IMR-90 (cell line): ENCODE measurements at regions not wholly inside any gene's neighbourhood (a gene's known extent, or its start where the extent isn't known, plus 50 kb on each side); places are given as distances from the start of the nearest gene placed in this dataset.

Source experiments
- ATAC-seq: fragments of 200-7000 bp; cut with Tn5 transposase; 2 replicates; pipeline ENCODE4 v1.9.1; 2020; ENCODE audit warnings: low read depth, mild to moderate bottlenecking, moderate library complexity
- BruUV-seq: library from RNA; stranded (reverse); fragments of 400-500 nt; replicated peaks from 2 replicates; lab custom pipeline; 2021; lab: Mats Ljungman, UMichigan
- CTCF ChIA-PET: fragments of 300-600 bp; formaldehyde crosslinking; extraction: SDS; loops from one replicate; lab custom pipeline; 2021; ENCODE audit warnings: antibody characterized with exemption; lab: Yijun Ruan, JAX
- POLR2A ChIA-PET: fragments of 300-600 bp; sonication (Branson Sonifier 250); formaldehyde crosslinking; loops from one replicate; lab custom pipeline; 2022; ENCODE audit warnings: antibody characterized with exemption; ENCODE audit not compliant: unreplicated experiment; lab: Charles Lee
- DNase-seq: peaks from one replicate; pipeline ENCODE4 v3.0.0; 2013
- H2AFZ ChIP-seq: replicated peaks from 2 replicates; pipeline ENCODE3; 2013; ENCODE audit warnings: low read length, mild to moderate bottlenecking; ENCODE audit not compliant: poor library complexity
- H2AK5ac ChIP-seq: 2 replicates; pipeline ENCODE4 v1.6.1; 2013; ENCODE audit warnings: low read depth, low read length, inconsistent platforms
- H2AK9ac ChIP-seq: replicated peaks from 2 replicates; pipeline ENCODE3; 2013; ENCODE audit warnings: mild to moderate bottlenecking, low read depth, low read length, moderate library complexity; ENCODE audit not compliant: poor library complexity
- H2BK120ac ChIP-seq: 2 replicates; pipeline ENCODE4 v1.6.1; 2013; ENCODE audit warnings: low read depth, low read length, inconsistent platforms
- H2BK15ac ChIP-seq: 3 replicates; pipeline ENCODE4 v1.6.1; 2013; ENCODE audit warnings: low read depth, low read length, inconsistent platforms
- H2BK20ac ChIP-seq: 2 replicates; pipeline ENCODE4 v1.6.1; 2013; ENCODE audit warnings: low read depth, mild to moderate bottlenecking, inconsistent platforms, low read length, moderate library complexity
- H2BK5ac ChIP-seq: 2 replicates; pipeline ENCODE4 v1.6.1; 2013; ENCODE audit warnings: mild to moderate bottlenecking, low read depth, low read length, inconsistent platforms; ENCODE audit not compliant: poor library complexity, severe bottlenecking
- H3K14ac ChIP-seq: replicated peaks from 2 replicates; pipeline ENCODE4 v1.6.1; 2013; ENCODE audit warnings: low read depth, low read length, inconsistent platforms
- H3K18ac ChIP-seq: 2 replicates; pipeline ENCODE4 v1.6.1; 2013; ENCODE audit warnings: low read depth, low read length, control low read depth
- H3K23ac ChIP-seq: 2 replicates; pipeline ENCODE4 v1.6.1; 2013; ENCODE audit warnings: low read depth, low read length, inconsistent platforms
- H3K27ac ChIP-seq: 2 replicates; pipeline ENCODE4 v1.5.1; 2013; ENCODE audit warnings: mild to moderate bottlenecking, control low read depth, low read length; ENCODE audit not compliant: insufficient read depth
- H3K27me3 ChIP-seq: 2 replicates; pipeline ENCODE4 v1.6.1; 2013; ENCODE audit warnings: low read length; ENCODE audit not compliant: control insufficient read depth, insufficient read depth
- H3K36me3 ChIP-seq: 2 replicates; pipeline ENCODE4 v1.6.1; 2013; ENCODE audit warnings: low read length, mixed read lengths; ENCODE audit not compliant: control insufficient read depth, insufficient read depth
- H3K4ac ChIP-seq: 2 replicates; pipeline ENCODE4 v1.6.1; 2013; ENCODE audit warnings: low read depth, low read length, inconsistent platforms
- H3K4me1 ChIP-seq: 2 replicates; pipeline ENCODE4 v1.6.1; 2013; ENCODE audit warnings: low read length, mixed read lengths; ENCODE audit not compliant: control insufficient read depth, insufficient read depth
- H3K4me2 ChIP-seq: 2 replicates; pipeline ENCODE4 v1.6.1; 2013; ENCODE audit warnings: low read depth, mild to moderate bottlenecking, control low read depth, low read length, moderate library complexity
- H3K4me3 ChIP-seq: 2 replicates; pipeline ENCODE4 v1.5.1; 2013; ENCODE audit warnings: low read depth, mild to moderate bottlenecking, control low read depth, low read length, moderate library complexity; ENCODE audit not compliant: insufficient read depth
- H3K56ac ChIP-seq: 2 replicates; pipeline ENCODE4 v1.6.1; 2013; ENCODE audit warnings: low read length, inconsistent platforms; ENCODE audit not compliant: insufficient read depth; ENCODE audit errors: extremely low read depth
- H3K79me1 ChIP-seq, 2 experiments: 2 replicates each; pipeline ENCODE4 v1.6.1; 2013; ENCODE audit warnings: low read length in 2 of 2, inconsistent platforms in 1 of 2, low read depth in 1 of 2
- H3K9ac ChIP-seq: 2 replicates; pipeline ENCODE4 v1.6.1; 2013; ENCODE audit warnings: low read depth, low read length, control low read depth
- H3K9me1 ChIP-seq: 2 replicates; pipeline ENCODE4 v1.6.1; 2013; ENCODE audit warnings: low read length, inconsistent platforms; ENCODE audit not compliant: insufficient read depth
- H3K9me3 ChIP-seq: 2 replicates; pipeline ENCODE4 v1.6.1; 2013; ENCODE audit warnings: low read length; ENCODE audit not compliant: control insufficient read depth, insufficient read depth
- H4K20me1 ChIP-seq: 2 replicates; pipeline ENCODE4 v1.6.1; 2013; ENCODE audit warnings: low read length, inconsistent platforms; ENCODE audit not compliant: insufficient read depth
- H4K5ac ChIP-seq: 2 replicates; pipeline ENCODE4 v1.6.1; 2013; ENCODE audit warnings: mild to moderate bottlenecking, low read depth, low read length, control low read depth
- H4K8ac ChIP-seq, 2 experiments: 2 replicates each; pipeline ENCODE4 v1.6.1; 2013; ENCODE audit warnings: low read depth in 2 of 2, low read length in 2 of 2, control low read depth in 1 of 2, inconsistent platforms in 1 of 2
- H4K91ac ChIP-seq: 2 replicates; pipeline ENCODE4 v1.6.1; 2013; ENCODE audit warnings: low read depth, low read length, inconsistent platforms; ENCODE audit not compliant: insufficient read depth
- BHLHE40 ChIP-seq: fragments of 150-350 bp; IDR thresholded peaks from 2 replicates; pipeline ENCODE4 v1.6.1; 2016; ENCODE audit warnings: mild to moderate bottlenecking, low read depth, low read length
- CEBPB ChIP-seq: IDR thresholded peaks from 2 replicates; pipeline ENCODE4 v1.6.1; 2012; ENCODE audit warnings: low read depth, low read length, improper control_type of control experiment
- CHD1 ChIP-seq: IDR thresholded peaks from 2 replicates; pipeline ENCODE4 v1.6.1; 2012; ENCODE audit warnings: low read depth, low read length, improper control_type of control experiment
- FOS ChIP-seq: fragments of 150-350 bp; IDR thresholded peaks from 2 replicates; pipeline ENCODE4 v1.6.1; 2016; ENCODE audit warnings: low read depth, low read length
- MXI1 ChIP-seq: IDR thresholded peaks from 2 replicates; pipeline ENCODE4 v1.6.1; 2012; ENCODE audit warnings: low read depth, mild to moderate bottlenecking, low read length, moderate library complexity, borderline replicate concordance
- NFE2L2 ChIP-seq: fragments of 150-350 bp; IDR thresholded peaks from 2 replicates; pipeline ENCODE4 v1.6.1; 2016; ENCODE audit warnings: low read depth, mild to moderate bottlenecking, low read length
- RAD21 ChIP-seq: IDR thresholded peaks from 2 replicates; pipeline ENCODE4 v1.6.1; 2012; ENCODE audit warnings: low read length, improper control_type of control experiment
- RCOR1 ChIP-seq: IDR thresholded peaks from 2 replicates; pipeline ENCODE4 v1.6.1; 2012; ENCODE audit warnings: mild to moderate bottlenecking, low read length, improper control_type of control experiment; ENCODE audit not compliant: insufficient replicate concordance
- RFX5 ChIP-seq: IDR thresholded peaks from 2 replicates; pipeline ENCODE4 v1.8.0; 2012; ENCODE audit warnings: low read depth, mild to moderate bottlenecking, low read length, moderate library complexity
- SMC3 ChIP-seq: fragments of 150-350 bp; IDR thresholded peaks from 2 replicates; pipeline ENCODE4 v1.6.1; 2016; ENCODE audit warnings: low read depth, mild to moderate bottlenecking, antibody characterized with exemption, low read length, moderate library complexity
- WGBS, 2 experiments: methylation state at CpG; one replicate each; pipeline versions ENCODE4 v1.1.5 to v1.1.7; 2013; ENCODE audit warnings: missing lambda C conversion rate in 2 of 2; ENCODE audit not compliant: insufficient read length in 1 of 2; ENCODE audit errors: extremely low coverage in 2 of 2; 5-methylcytosine and 5-hydroxymethylcytosine counted together
- dilution Hi-C: fragments of 300-500 bp; cut with HindIII; formaldehyde crosslinking; loops from one replicate; pipeline ENCODE4 v1.14.3; 2018; ENCODE audit warnings: low sequenced_read_pairs; ENCODE audit not compliant: unreplicated experiment
- in situ Hi-C: fragments of 300-500 bp; cut with MboI; formaldehyde crosslinking; loops from 3 replicates; pipeline ENCODE4 v1.14.3; 2019; ENCODE audit warnings: low sequenced_read_pairs, inconsistent platforms, mixed read lengths
- intact Hi-C: fragments of 100-400 bp; cut with micrococcal nuclease; formaldehyde crosslinking; loops from 2 replicates; pipeline ENCODE4 v1.10.0; 2022
- TF ChIP-seq, protein P1 (sequence below): fragments of 150-350 bp; IDR thresholded peaks from 2 replicates; pipeline ENCODE4 v1.6.1; 2016; ENCODE audit warnings: low read depth, mild to moderate bottlenecking, low read length, moderate library complexity, borderline replicate concordance
- TF ChIP-seq, protein P2 (sequence below): conservative IDR thresholded peaks from 2 replicates; pipeline ENCODE4 v1.5.1; 2012; ENCODE audit warnings: mild to moderate bottlenecking, low read depth, low read length, improper control_type of control experiment
- TF ChIP-seq, protein P3 (sequence below): fragments of 150-350 bp; IDR thresholded peaks from 2 replicates; pipeline ENCODE4 v1.6.1; 2017; ENCODE audit warnings: mild to moderate bottlenecking, antibody characterized with exemption, low read length, low read depth

DNA sequence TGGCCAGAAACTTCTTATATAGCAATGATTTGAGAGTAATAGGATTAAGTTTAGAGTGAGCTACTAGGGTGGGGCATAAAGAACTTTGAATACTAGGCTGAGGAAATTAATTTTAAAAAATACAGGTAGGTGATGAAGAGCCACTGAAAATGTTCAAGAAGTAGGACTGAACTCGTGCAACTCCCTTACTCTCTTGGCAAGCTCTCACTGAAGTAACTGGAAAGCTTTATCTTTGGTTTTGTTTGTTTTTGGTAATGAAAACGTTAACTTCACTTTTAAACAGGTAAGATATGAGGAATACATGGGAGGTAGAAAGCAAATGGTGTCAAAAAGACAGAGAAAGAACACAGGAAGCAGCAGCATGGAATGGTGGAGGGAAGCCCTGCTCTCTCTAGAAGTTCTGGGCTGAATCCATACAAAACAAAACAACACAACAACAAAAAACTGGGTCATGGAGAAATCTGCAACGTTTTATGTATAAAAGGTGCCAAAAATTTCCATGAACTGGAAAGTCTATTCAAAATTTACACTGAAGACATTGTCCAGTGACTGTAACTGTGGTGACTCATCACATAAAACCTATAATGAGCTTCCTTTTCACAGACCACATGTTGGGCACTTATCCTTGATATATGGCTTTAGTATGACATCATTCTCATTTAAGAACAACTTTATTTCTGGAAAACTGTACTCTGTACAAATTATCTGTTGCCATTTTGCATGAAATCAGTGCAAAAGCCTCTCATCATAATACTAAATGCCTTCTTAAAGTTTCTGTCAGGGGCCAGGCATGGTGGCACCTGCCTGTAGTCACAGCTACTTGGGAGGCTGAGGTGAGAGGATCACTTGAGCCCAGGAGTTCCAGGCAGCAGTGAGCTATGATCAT, 91.2 kb upstream of the CHD1 start (continued):
- TF ChIP-seq RFX5 (no peak), NFE2L2 (no peak)

DNA sequence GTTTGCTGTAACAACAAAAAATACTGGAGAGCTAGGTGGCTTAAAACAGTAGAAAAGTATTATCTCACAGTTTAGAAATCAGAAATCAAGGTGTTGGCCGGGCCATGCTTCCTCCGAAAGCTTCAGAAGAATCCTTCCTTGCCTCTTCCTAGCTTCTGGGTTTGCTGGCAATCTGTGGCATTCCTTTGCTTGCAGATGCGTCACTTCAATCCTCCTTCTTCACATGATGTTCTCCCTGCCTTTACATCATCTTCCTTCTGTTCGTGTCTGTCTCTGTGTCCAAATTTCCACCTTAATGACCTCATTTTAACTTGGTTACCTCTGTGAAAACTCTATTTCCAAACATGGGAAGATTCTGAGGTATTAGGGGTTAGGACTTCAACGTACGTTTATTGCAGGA, 90.4 kb upstream of the CHD1 start:
- DNase-seq (no peak), ATAC-seq (no peak)
- Histone ChIP-seq H3K18ac (no peak overlapping the region), H4K20me1 (no peaks in the 10 kb centered on the region), H3K9me1 (no peaks in the 10 kb centered on the region), H4K8ac (no peak overlapping the region), H4K5ac (no peak overlapping the region), H3K9me3 (no peaks in the 10 kb centered on the region), H2AK5ac (no peak overlapping the region), H3K4ac (no peak overlapping the region), H3K27ac (no peak overlapping the region), H2BK15ac (no peak overlapping the region), H3K4me1 (peaks cover 3% of the 10 kb centered on the region), H2BK20ac (no peak overlapping the region), H2BK120ac (no peak overlapping the region), H3K4me3 (no peak overlapping the region), H3K27me3 (peaks cover 4% of the 10 kb centered on the region; the same call in 1 of the 2 replicates), H3K36me3 (no peaks in the 10 kb centered on the region), H3K79me1 (no peaks in the 10 kb centered on the region), H2BK5ac (no peak overlapping the region), H4K91ac (no peak overlapping the region), H2AK9ac (no peak overlapping the region), H3K14ac (no peak overlapping the region), H2AFZ (no peak overlapping the region), H3K9ac (no peak overlapping the region), H3K4me2 (no peak overlapping the region), H3K56ac (no peak overlapping the region), H3K23ac (no peak overlapping the region)
- CTCF ChIA-PET = no interaction called here
- BruUV-seq = no TSS peak
- 100% methylated on average over 1 of the region's 6 CpGs; no CpG with 5 or more reads in 1 of the 2 experiments for WGBS, 2 experiments
- in situ Hi-C loops = no loop called here
- POLR2A ChIA-PET = no interaction called here
- dilution Hi-C loops = no loop called here
- intact Hi-C loops = no loop called here
- TF ChIP-seq BHLHE40 = no peak
- TF ChIP-seq FOS = no peak
- no peak for TF ChIP-seq NFE2L2
- no peak for TF ChIP-seq RCOR1
- TF ChIP-seq MXI1 = no peak
- no peak for TF ChIP-seq SMC3
- TF ChIP-seq, protein P1, sequence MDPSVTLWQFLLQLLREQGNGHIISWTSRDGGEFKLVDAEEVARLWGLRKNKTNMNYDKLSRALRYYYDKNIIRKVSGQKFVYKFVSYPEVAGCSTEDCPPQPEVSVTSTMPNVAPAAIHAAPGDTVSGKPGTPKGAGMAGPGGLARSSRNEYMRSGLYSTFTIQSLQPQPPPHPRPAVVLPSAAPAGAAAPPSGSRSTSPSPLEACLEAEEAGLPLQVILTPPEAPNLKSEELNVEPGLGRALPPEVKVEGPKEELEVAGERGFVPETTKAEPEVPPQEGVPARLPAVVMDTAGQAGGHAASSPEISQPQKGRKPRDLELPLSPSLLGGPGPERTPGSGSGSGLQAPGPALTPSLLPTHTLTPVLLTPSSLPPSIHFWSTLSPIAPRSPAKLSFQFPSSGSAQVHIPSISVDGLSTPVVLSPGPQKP = no peak
- TF ChIP-seq, protein P2, sequence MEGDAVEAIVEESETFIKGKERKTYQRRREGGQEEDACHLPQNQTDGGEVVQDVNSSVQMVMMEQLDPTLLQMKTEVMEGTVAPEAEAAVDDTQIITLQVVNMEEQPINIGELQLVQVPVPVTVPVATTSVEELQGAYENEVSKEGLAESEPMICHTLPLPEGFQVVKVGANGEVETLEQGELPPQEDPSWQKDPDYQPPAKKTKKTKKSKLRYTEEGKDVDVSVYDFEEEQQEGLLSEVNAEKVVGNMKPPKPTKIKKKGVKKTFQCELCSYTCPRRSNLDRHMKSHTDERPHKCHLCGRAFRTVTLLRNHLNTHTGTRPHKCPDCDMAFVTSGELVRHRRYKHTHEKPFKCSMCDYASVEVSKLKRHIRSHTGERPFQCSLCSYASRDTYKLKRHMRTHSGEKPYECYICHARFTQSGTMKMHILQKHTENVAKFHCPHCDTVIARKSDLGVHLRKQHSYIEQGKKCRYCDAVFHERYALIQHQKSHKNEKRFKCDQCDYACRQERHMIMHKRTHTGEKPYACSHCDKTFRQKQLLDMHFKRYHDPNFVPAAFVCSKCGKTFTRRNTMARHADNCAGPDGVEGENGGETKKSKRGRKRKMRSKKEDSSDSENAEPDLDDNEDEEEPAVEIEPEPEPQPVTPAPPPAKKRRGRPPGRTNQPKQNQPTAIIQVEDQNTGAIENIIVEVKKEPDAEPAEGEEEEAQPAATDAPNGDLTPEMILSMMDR = no peak
- TF ChIP-seq CEBPB = no peak
- TF ChIP-seq, protein P3, sequence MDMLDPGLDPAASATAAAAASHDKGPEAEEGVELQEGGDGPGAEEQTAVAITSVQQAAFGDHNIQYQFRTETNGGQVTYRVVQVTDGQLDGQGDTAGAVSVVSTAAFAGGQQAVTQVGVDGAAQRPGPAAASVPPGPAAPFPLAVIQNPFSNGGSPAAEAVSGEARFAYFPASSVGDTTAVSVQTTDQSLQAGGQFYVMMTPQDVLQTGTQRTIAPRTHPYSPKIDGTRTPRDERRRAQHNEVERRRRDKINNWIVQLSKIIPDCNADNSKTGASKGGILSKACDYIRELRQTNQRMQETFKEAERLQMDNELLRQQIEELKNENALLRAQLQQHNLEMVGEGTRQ = no peak
- no peak for TF ChIP-seq RAD21
- no peak for TF ChIP-seq CHD1
